ENCODE measurements at regions not wholly inside any gene's neighbourhood (a gene's known extent, or its start where the extent isn't known, plus 50 kb on each side); places are given as distances from the start of the nearest gene placed in this dataset.

DNA sequence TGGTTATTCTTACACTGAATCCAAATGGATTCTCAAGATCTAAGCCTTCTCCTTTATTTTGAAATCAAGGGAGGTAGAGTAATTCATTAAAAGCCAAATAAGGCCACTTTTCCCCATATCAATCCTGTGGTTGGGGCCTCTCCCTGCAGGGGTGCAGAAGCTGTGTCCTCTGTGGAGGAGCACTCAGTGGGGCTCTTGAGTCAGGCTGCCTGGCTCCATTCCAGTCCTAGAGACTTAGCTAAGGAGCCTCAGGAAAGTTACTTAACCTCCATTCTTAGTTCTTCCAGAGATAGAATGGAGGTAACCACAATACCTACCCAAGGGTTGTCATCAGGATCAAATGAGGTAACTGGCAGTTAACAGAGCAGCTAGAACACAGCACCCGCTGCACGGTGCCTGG is 564.3 kb downstream of the CMPK2 start:
- ATAC-seq (no peak), DNase-seq (no peak)
- Mint-ChIP-seq H3K27me3 (no peaks in the 10 kb centered on the region), H3K27ac (no peak overlapping the region), H3K4me1 (no peaks in the 10 kb centered on the region), H3K36me3 (no peaks in the 10 kb centered on the region), H3K9me3 (ENCODE audit: low read depth) (peaks cover 3% of the 10 kb centered on the region), H3K4me3 (no peak overlapping the region)
- CTCF ChIA-PET, result no interaction called here

GRCh38 chr2:6308986-6309385 is 556.7 kb downstream of the CMPK2 start:
- no peak for DNase-seq
- Mint-ChIP-seq H3K36me3 (no peaks in the 10 kb centered on the region), H3K27me3 (no peaks in the 10 kb centered on the region), H3K9me3 (ENCODE audit: low read depth) (no peaks in the 10 kb centered on the region), H3K4me3 (no peak overlapping the region), H3K27ac (no peak overlapping the region), H3K4me1 (no peaks in the 10 kb centered on the region)
- CTCF ChIA-PET, result no interaction called here
- no peak for ATAC-seq

GRCh38 chr2:6309415-6310255 is 556.1 kb downstream of the CMPK2 start:
- H3K4me1 Mint-ChIP-seq, result no peaks in the 10 kb centered on the region
- no peaks in the 10 kb centered on the region for H3K9me3 Mint-ChIP-seq (ENCODE audit: low read depth)
- ATAC-seq (no peak), DNase-seq (no peak)
- H3K36me3 Mint-ChIP-seq, result no peaks in the 10 kb centered on the region
- CTCF ChIA-PET, result no interaction called here
- no peak overlapping the region for H3K4me3 Mint-ChIP-seq
- no peaks in the 10 kb centered on the region for H3K27me3 Mint-ChIP-seq
- no peak overlapping the region for H3K27ac Mint-ChIP-seq

DNA sequence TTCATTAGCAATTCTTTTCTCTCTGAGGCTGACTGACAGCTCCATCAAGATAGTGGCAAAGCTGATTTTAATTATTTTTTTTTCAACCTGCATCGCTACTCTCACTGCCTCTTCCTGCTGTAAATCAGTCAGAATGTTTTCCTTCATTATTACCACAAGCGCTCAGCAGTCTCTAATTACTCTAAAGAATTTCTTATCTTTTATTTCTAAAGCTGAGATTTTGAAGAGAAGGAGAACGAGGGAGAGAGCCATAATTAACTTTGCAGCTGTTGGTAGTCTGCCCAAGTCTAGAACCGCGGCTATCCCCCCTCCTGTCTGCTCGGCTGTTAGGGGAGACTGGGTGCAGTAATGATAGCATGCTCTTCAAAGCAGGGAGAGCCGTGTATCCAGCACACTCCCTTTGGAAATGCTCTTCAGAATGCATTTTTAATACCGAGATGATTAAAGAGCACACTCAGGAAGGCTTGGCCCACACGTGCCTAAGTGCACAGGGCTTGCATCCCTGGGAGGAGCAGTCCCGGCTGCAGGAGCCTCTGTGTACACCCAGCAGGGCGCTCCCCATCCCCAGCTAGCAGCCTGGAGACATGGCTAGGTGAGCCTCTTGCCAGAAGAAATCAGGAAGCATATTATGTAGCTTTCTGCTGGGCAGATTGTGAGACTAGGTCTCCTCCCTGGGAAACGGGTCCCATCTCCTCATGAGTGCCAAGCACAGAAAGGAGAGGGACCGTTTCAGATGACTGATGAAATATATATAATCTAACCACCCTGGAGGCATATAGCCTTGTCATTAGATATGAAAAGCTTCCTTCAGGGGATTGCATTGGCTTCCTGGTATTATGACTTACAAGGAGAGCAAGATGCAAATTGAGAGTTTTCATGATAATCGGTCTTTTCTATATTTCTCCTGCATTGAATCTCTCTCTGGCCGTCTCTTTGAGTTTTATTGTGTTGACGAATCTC is 555.2 kb downstream of the CMPK2 start:
- ATAC-seq, result no peak
- CTCF ChIA-PET, result no interaction called here
- H3K27ac Mint-ChIP-seq, result no peak overlapping the region
- no peaks in the 10 kb centered on the region for H3K27me3 Mint-ChIP-seq
- no peak for DNase-seq
- H3K9me3 Mint-ChIP-seq (ENCODE audit: low read depth), result no peaks in the 10 kb centered on the region
- no peaks in the 10 kb centered on the region for H3K4me1 Mint-ChIP-seq
- no peak overlapping the region for H3K4me3 Mint-ChIP-seq
- H3K36me3 Mint-ChIP-seq, result no peaks in the 10 kb centered on the region

- no peak for DNase-seq
- ATAC-seq, result no peak
- Mint-ChIP-seq H3K4me3 (no peak overlapping the region), H3K4me1 (no peaks in the 10 kb centered on the region), H3K27ac (no peak overlapping the region), H3K36me3 (no peaks in the 10 kb centered on the region), H3K27me3 (no peaks in the 10 kb centered on the region), H3K9me3 (ENCODE audit: low read depth) (no peaks in the 10 kb centered on the region)
- CTCF ChIA-PET, result no interaction called here
These were observed 553.3 kb downstream of the CMPK2 start for GRCh38 chr2:6312367-6312766.

DNA sequence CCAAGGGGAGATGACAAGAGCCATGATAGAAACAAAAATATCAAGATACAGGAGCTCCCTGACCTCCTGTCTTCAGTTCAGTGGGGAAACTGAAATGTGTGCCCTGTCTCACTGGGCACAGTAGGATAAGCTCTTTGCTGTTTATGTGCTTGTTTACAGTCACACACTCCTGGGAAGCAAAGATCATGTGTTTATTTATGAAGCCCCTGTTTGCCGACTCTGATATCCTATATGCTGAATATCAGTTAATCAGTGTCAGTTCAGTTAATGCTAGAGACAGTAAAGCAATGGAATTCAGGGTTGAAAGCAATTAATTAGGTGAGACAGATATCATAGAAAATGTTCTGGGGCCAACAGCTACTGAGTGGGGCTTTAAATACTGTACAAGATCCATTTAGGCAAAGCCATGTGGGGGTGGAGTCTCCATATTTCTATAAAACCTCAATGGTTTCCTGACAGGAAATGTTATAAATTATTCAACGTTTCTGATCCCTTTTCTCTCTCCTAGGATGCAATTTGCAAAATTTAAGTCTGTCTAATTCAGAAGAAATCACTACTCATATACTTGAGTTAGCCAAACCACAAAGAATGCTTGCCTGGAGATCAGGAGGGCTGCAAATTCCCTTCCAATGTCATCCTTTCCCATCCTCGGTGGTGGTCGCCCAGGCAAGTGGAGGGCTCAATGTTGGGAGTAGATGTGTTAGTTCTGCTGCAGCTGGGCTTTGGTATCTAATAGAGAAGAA is 551.3 kb downstream of the CMPK2 start:
- no peak for DNase-seq
- Mint-ChIP-seq H3K27me3 (no peaks in the 10 kb centered on the region), H3K9me3 (ENCODE audit: low read depth) (no peaks in the 10 kb centered on the region), H3K4me1 (no peaks in the 10 kb centered on the region), H3K27ac (no peak overlapping the region), H3K4me3 (no peak overlapping the region), H3K36me3 (no peaks in the 10 kb centered on the region)
- CTCF ChIA-PET, result no interaction called here
- no peak for ATAC-seq

GRCh38 chr2:6325616-6326015 is 540.1 kb downstream of the CMPK2 start:
- ATAC-seq, result no peak
- Mint-ChIP-seq H3K36me3 (no peaks in the 10 kb centered on the region), H3K4me1 (no peaks in the 10 kb centered on the region), H3K4me3 (no peak overlapping the region), H3K27ac (no peak overlapping the region), H3K9me3 (ENCODE audit: low read depth) (peaks cover 5% of the 10 kb centered on the region), H3K27me3 (no peaks in the 10 kb centered on the region)
- CTCF ChIA-PET, result no interaction called here
- DNase-seq, result no peak

GRCh38 chr2:6326958-6327357 is 538.7 kb downstream of the CMPK2 start:
- no peak for DNase-seq
- no peak overlapping the region for H3K4me3 Mint-ChIP-seq
- no peak overlapping the region for H3K27ac Mint-ChIP-seq
- CTCF ChIA-PET, result no interaction called here
- no peaks in the 10 kb centered on the region for H3K27me3 Mint-ChIP-seq
- no peak for ATAC-seq
- H3K9me3 Mint-ChIP-seq (ENCODE audit: low read depth), result peaks cover 7% of the 10 kb centered on the region
- H3K4me1 Mint-ChIP-seq, result no peaks in the 10 kb centered on the region
- no peaks in the 10 kb centered on the region for H3K36me3 Mint-ChIP-seq

DNA sequence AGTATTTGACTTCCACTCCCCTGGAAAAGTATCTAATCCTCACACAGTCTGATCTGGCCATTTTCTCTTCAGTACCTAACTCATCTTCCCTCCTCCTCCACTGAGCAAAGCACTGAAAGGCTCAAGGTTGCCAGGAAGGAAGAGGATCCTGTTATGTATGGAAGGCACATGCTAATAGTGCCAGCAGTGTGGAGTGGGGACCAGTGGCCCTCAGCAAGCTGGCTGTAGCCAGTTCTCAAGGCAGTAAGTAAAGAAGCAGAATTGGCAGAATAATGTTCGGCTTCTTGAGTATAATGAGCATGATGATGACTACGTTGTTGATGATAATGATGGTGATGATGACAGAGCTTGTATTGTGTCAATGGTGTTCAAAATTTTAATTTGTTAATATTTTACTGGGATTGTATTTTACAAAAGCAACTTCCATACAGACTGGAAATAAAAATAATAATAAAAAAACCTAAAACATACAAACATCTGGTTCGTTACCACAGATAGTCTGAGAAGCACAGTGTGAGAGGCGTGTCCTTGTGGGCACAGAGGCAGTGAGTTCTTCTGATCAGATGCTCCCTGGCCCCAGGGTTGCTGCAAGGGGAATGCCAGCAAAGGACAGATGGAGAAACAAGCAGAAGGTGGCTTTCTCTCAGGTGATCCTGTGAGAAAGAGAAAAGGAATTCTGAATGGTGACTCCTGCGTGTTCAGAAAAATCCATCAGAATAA is 528.8 kb downstream of the CMPK2 start:
- no peak for ATAC-seq
- H3K36me3 Mint-ChIP-seq, result no peaks in the 10 kb centered on the region
- no peak overlapping the region for H3K4me3 Mint-ChIP-seq
- no peak for DNase-seq
- H3K27me3 Mint-ChIP-seq, result no peaks in the 10 kb centered on the region
- no peak overlapping the region for H3K27ac Mint-ChIP-seq
- H3K9me3 Mint-ChIP-seq (ENCODE audit: low read depth), result no peaks in the 10 kb centered on the region
- no peaks in the 10 kb centered on the region for H3K4me1 Mint-ChIP-seq
- CTCF ChIA-PET, result no interaction called here

- no peak overlapping the region for H3K4me3 Mint-ChIP-seq
- no peaks in the 10 kb centered on the region for H3K4me1 Mint-ChIP-seq
- H3K27me3 Mint-ChIP-seq, result no peaks in the 10 kb centered on the region
- DNase-seq (no peak), ATAC-seq (no peak)
- H3K36me3 Mint-ChIP-seq, result no peaks in the 10 kb centered on the region
- CTCF ChIA-PET, result no interaction called here
- H3K9me3 Mint-ChIP-seq (ENCODE audit: low read depth), result no peaks in the 10 kb centered on the region
- H3K27ac Mint-ChIP-seq, result no peak overlapping the region
These were observed 528.3 kb downstream of the CMPK2 start for GRCh38 chr2:6337472-6337820.

DNA sequence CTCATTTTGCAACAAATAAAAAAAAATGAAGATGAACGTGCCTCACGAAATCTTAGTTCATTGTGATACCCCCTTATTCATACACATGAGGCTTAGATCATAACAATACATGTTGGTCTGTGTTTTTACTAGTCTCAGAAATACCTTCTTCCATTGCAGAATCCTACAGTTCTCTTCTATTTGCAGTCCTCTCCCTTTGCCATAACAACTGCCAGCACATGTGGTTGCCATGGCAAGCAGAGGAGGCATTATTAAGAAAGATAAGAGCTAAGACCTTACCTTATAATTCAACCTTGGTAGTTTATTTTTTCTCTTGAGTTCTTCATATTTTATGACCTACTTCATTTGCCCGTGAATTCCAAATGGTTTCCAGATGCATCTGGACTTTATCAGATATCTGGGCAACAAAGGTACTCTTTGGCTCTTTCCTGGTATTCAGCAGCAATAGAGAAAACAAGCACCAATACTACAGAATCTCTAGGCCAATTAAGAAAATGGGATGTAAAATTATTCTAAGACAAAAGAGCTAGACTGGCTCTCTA is 524.0 kb downstream of the CMPK2 start:
- Mint-ChIP-seq H3K4me1 (no peaks in the 10 kb centered on the region), H3K9me3 (ENCODE audit: low read depth) (no peaks in the 10 kb centered on the region), H3K27me3 (no peaks in the 10 kb centered on the region), H3K4me3 (no peak overlapping the region), H3K27ac (no peak overlapping the region), H3K36me3 (no peaks in the 10 kb centered on the region)
- CTCF ChIA-PET, result no interaction called here
- DNase-seq (no peak), ATAC-seq (no peak)

DNA sequence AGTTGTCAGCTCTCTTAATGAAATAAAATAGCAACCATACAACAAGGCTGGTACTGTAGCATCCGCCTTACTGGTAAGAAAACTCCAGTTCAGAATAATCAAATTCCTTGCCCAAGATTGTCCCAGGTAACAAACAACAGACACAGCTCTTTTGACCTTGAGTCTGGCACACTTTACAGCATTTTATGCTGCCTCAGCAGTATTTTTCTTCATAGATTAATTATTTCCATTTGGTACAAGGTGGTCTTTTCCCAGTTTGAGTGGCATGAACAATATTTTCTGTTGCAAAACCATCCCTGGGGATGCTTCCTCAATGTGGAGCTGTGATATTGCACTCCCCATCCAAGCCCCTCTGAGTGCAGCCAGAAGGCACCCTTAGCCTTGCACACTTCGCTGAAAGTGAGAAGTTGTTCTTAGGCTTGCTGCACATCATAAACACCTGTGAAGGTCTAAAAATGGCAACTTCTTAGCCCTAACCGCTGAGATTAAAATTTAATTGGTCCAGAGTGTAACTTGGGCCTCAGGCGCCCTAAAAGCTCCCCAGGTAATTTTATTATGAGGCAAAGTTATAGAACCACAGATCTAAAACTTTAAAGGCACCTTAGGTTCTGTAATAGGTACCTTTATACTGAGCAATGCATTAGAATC is 523.3 kb downstream of the CMPK2 start:
- no peak overlapping the region for H3K27ac Mint-ChIP-seq
- H3K4me3 Mint-ChIP-seq, result no peak overlapping the region

More for the DNA sequence above, 523.3 kb downstream of the CMPK2 start:
- Mint-ChIP-seq H3K27me3 (no peaks in the 10 kb centered on the region), H3K4me1 (no peaks in the 10 kb centered on the region), H3K9me3 (ENCODE audit: low read depth) (no peaks in the 10 kb centered on the region), H3K36me3 (no peaks in the 10 kb centered on the region)
- CTCF ChIA-PET, result no interaction called here
- DNase-seq (no peak), ATAC-seq (no peak)

All from activated CD8-positive, alpha-beta memory T cell treated with anti-CD3 and anti-CD28 coated beads, Interleukin-2, amount 10 ng/mL, durations not matched to agents 7 days and 5 days (primary cell).